ENCODE measurements at regions not wholly inside any gene's neighbourhood (a gene's known extent, or its start where the extent isn't known, plus 50 kb on each side); places are given as distances from the start of the nearest gene placed in this dataset.

DNA sequence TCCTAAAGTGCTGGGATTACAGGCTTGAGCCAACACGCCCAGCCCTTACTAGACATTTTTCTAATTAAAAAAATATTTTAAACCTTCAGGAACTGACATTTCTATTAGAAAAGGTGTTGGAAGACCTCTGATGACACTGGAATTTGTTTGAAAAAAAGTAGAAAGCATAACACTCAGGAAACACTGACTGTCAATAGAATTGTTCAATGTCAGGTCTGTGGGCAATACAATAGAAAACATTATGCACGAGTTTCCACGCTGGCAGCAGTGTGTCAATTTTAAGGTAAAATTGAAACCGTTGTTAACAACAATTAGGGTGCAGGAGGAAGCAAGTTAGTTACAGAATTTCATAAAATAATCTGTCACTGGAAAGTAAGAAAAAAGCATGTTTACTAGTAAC, 140.7 kb upstream of the KLHL4 start:
- no peak for TF ChIP-seq POLR2A (IDR thresholded peaks at IDR 0.05; ENCODE audit: low read length)
- no peak for TF ChIP-seq GATA1 (IDR thresholded peaks at IDR 0.05; ENCODE audit: low read depth, low read length)

Measured in erythroblast (primary cell).